H1 (cell line): ENCODE measurements at regions not wholly inside any gene's neighbourhood (a gene's known extent, or its start where the extent isn't known, plus 50 kb on each side); places are given as distances from the start of the nearest gene placed in this dataset.

ENCODE experiments used
- CTCF ChIA-PET: fragments of 300-600 bp; sonication (Branson Sonifier 250); formaldehyde crosslinking; loops from one replicate; lab custom pipeline; 2021; ENCODE audit not compliant: partially characterized antibody; lab: Charles Lee
- POLR2A ChIA-PET: fragments of 300-600 bp; sonication (Branson Sonifier 250); formaldehyde crosslinking; loops from one replicate; lab custom pipeline; 2021; ENCODE audit warnings: inconsistent platforms; ENCODE audit not compliant: partially characterized antibody; lab: Charles Lee
- DNase-seq, 2 experiments: peaks; one replicate each; pipeline versions ENCODE4 v3.0.0 to v3.0.0-alpha.2; 2010 to 2022; ENCODE audit warnings: low spot score in 2 of 2, low read depth in 1 of 2, mixed read lengths in 1 of 2
- FAIRE-seq: peaks from 2 replicates; lab custom pipeline; 2011; peaks lifted over from hg19 to GRCh38; lab: Jason Lieb, UNC
- H2AFZ ChIP-seq: 2 replicates; pipeline ENCODE4 v1.8.1; 2012; ENCODE audit warnings: low read length, inconsistent platforms
- H2AK5ac ChIP-seq: 2 replicates; pipeline ENCODE4 v1.6.1; 2013; ENCODE audit warnings: low read depth, low read length
- H2BK120ac ChIP-seq: replicated peaks from 2 replicates; pipeline ENCODE3; 2013; ENCODE audit warnings: low read depth, low read length, inconsistent platforms
- H2BK12ac ChIP-seq: 2 replicates; pipeline ENCODE4 v1.6.1; 2013; ENCODE audit warnings: low read depth, low read length
- H2BK15ac ChIP-seq: 2 replicates; pipeline ENCODE4 v1.6.1; 2013; ENCODE audit warnings: low read length
- H2BK20ac ChIP-seq: 2 replicates; pipeline ENCODE4 v1.6.1; 2013; ENCODE audit warnings: low read length
- H2BK5ac ChIP-seq: 2 replicates; pipeline ENCODE4 v1.6.1; 2013; ENCODE audit warnings: low read depth, low read length
- H3K14ac ChIP-seq: 2 replicates; pipeline ENCODE4 v1.6.1; 2013; ENCODE audit warnings: inconsistent platforms; ENCODE audit not compliant: insufficient read length
- H3K18ac ChIP-seq: 2 replicates; pipeline ENCODE4 v1.6.1; 2013; ENCODE audit warnings: low read length; ENCODE audit errors: extremely low read depth
- H3K23ac ChIP-seq: 2 replicates; pipeline ENCODE4 v1.6.1; 2013; ENCODE audit warnings: inconsistent platforms; ENCODE audit not compliant: insufficient read length
- H3K23me2 ChIP-seq: 2 replicates; pipeline ENCODE4 v1.6.1; 2013; ENCODE audit warnings: low read depth, low read length
- H3K27ac ChIP-seq: 2 replicates; pipeline ENCODE4 v1.6.1; 2011; ENCODE audit warnings: low read depth, low read length, inconsistent platforms
- H3K27me3 ChIP-seq, 4 experiments: replicated peaks in 1 of 4; 1 replicate in 1 of 4; 2 replicates in 3 of 4; pipeline versions ENCODE4 v1.6.1 to v1.8.1; 2011 to 2013; ENCODE audit warnings: low read length in 3 of 4, mild to moderate bottlenecking in 3 of 4, inconsistent platforms in 2 of 4, mixed read lengths in 2 of 4, moderate library complexity in 1 of 4; ENCODE audit not compliant: control insufficient read depth in 3 of 4, insufficient read depth in 3 of 4; ENCODE audit errors: extremely low read depth in 1 of 4
- H3K36me3 ChIP-seq, 4 experiments: 2 replicates each; pipeline versions ENCODE4 v1.6.1 to v1.8.1; 2011 to 2013; ENCODE audit warnings: mild to moderate bottlenecking in 4 of 4, low read length in 3 of 4, moderate library complexity in 2 of 4, control low read depth in 1 of 4, inconsistent platforms in 1 of 4; ENCODE audit not compliant: insufficient read depth in 4 of 4, control insufficient read depth in 2 of 4
- H3K4ac ChIP-seq: replicated peaks from 2 replicates; pipeline ENCODE3; 2013; ENCODE audit warnings: low read length, low read depth, mixed read lengths, inconsistent platforms; ENCODE audit not compliant: insufficient read length
- H3K4me1 ChIP-seq, 4 experiments: replicated peaks in 1 of 4; 1 replicate in 1 of 4; 2 replicates in 3 of 4; pipeline versions ENCODE4 v1.6.1 to v1.8.1; 2011 to 2013; ENCODE audit warnings: low read length in 3 of 4, inconsistent platforms in 2 of 4, mixed read lengths in 1 of 4; ENCODE audit not compliant: insufficient read depth in 4 of 4, control insufficient read depth in 3 of 4
- H3K4me2 ChIP-seq, 2 experiments: 2 replicates each; pipeline versions ENCODE4 v1.6.1 to v1.8.1; 2011 to 2013; ENCODE audit warnings: low read depth in 2 of 2, low read length in 2 of 2, control low read depth in 1 of 2, inconsistent platforms in 1 of 2, mild to moderate bottlenecking in 1 of 2; ENCODE audit not compliant: insufficient read depth in 1 of 2
- H3K4me3 ChIP-seq, 4 experiments: fragments of 200-600, 300-600 bp in 1 of 4; sonication (generic), shearing (Covaris generic), sonication (Bioruptor Twin) in 1 of 4; 2 replicates each; pipeline versions ENCODE4 v1.5.1 to v1.8.1; 2011 to 2016; ENCODE audit warnings: low read length in 4 of 4, low read depth in 3 of 4, control low read depth in 2 of 4, inconsistent platforms in 2 of 4, mild to moderate bottlenecking in 2 of 4, mixed read lengths in 1 of 4, moderate library complexity in 1 of 4; ENCODE audit not compliant: insufficient read depth in 2 of 4; ENCODE audit errors: extremely low read depth in 1 of 4
- H3K56ac ChIP-seq: replicated peaks from 2 replicates; pipeline ENCODE3; 2013; ENCODE audit warnings: low read depth, mild to moderate bottlenecking, mixed read lengths, low read length, inconsistent platforms; ENCODE audit not compliant: insufficient read length
- H3K79me1 ChIP-seq: 2 replicates; pipeline ENCODE4 v1.6.1; 2013; ENCODE audit warnings: low read depth, low read length, control low read depth
- H3K79me2 ChIP-seq, 2 experiments: 2 replicates each; pipeline versions ENCODE4 v1.6.1 to v1.8.1; 2012 to 2013; ENCODE audit warnings: low read length in 2 of 2, mild to moderate bottlenecking in 2 of 2, inconsistent platforms in 1 of 2; ENCODE audit not compliant: insufficient read depth in 2 of 2, control insufficient read depth in 1 of 2
- H3K9ac ChIP-seq, 4 experiments: replicated peaks in 1 of 4; 1 replicate in 1 of 4; 2 replicates in 3 of 4; pipeline versions ENCODE4 v1.6.1 to v1.8.1; 2011 to 2013; ENCODE audit warnings: low read depth in 3 of 4, low read length in 3 of 4, control low read depth in 2 of 4, mild to moderate bottlenecking in 2 of 4, moderate library complexity in 2 of 4, inconsistent platforms in 1 of 4; ENCODE audit errors: extremely low read depth in 1 of 4
- H3K9me3 ChIP-seq, 2 experiments: 2 replicates each; pipeline versions ENCODE4 v1.6.1 to v1.8.1; 2012 to 2013; ENCODE audit warnings: mild to moderate bottlenecking in 2 of 2, moderate library complexity in 2 of 2, control low read depth in 1 of 2, inconsistent platforms in 1 of 2, low read depth in 1 of 2, low read length in 1 of 2, mixed read lengths in 1 of 2; ENCODE audit not compliant: insufficient read depth in 2 of 2
- H4K20me1 ChIP-seq, 2 experiments: replicated peaks in 1 of 2; 2 replicates each; pipeline versions ENCODE3 to v1.8.1; 2011 to 2013; ENCODE audit warnings: inconsistent platforms in 2 of 2, low read length in 2 of 2, mild to moderate bottlenecking in 1 of 2; ENCODE audit not compliant: insufficient read depth in 2 of 2, control insufficient read depth in 1 of 2
- H4K5ac ChIP-seq: 2 replicates; pipeline ENCODE4 v1.6.1; 2013; ENCODE audit warnings: low read length, low read depth, mixed read lengths, inconsistent platforms; ENCODE audit not compliant: insufficient read length
- H4K8ac ChIP-seq: 2 replicates; pipeline ENCODE4 v1.8.0; 2013; ENCODE audit warnings: mild to moderate bottlenecking, moderate library complexity, low read length, inconsistent platforms; ENCODE audit not compliant: insufficient read depth; ENCODE audit errors: extremely low read depth
- H4K91ac ChIP-seq: replicated peaks from 2 replicates; pipeline ENCODE3; 2013; ENCODE audit warnings: low read length, mixed read lengths, inconsistent platforms; ENCODE audit not compliant: insufficient read length
- ATF3 ChIP-seq: IDR thresholded peaks from 2 replicates; pipeline ENCODE4 v1.6.1; 2011; ENCODE audit warnings: low read depth, mild to moderate bottlenecking, low read length; ENCODE audit not compliant: insufficient read depth
- BCL11A ChIP-seq, 2 experiments: IDR thresholded peaks; one replicate each; pipeline ENCODE4 v1.6.1; 2011; ENCODE audit warnings: low read depth in 2 of 2, low read length in 2 of 2, mild to moderate bottlenecking in 2 of 2
- BRCA1 ChIP-seq: IDR thresholded peaks from 2 replicates; pipeline ENCODE4 v1.6.1; 2012; ENCODE audit warnings: low read depth, low read length, improper control_type of control experiment
- CEBPB ChIP-seq: IDR thresholded peaks from 2 replicates; pipeline ENCODE4 v1.6.1; 2012; ENCODE audit warnings: low read depth, low read length
- CHD1 ChIP-seq: IDR thresholded peaks from 2 replicates; pipeline ENCODE4 v1.6.1; 2012; ENCODE audit warnings: low read depth, low read length, improper control_type of control experiment
- E2F6 ChIP-seq: IDR thresholded peaks from 2 replicates; pipeline ENCODE4 v1.6.1; 2012; ENCODE audit warnings: inconsistent platforms
- HDAC6 ChIP-seq: IDR thresholded peaks from one replicate; pipeline ENCODE4 v1.7.1; 2012; ENCODE audit warnings: low read depth, mild to moderate bottlenecking, inconsistent platforms, low read length, moderate library complexity
- JUN ChIP-seq: IDR thresholded peaks from 2 replicates; pipeline ENCODE4 v1.6.1; 2011; ENCODE audit warnings: low read depth, mild to moderate bottlenecking, improper control_type of control experiment, low read length
- KDM4A ChIP-seq: IDR thresholded peaks from one replicate; pipeline ENCODE4 v1.7.1; 2012; ENCODE audit warnings: low read depth, mild to moderate bottlenecking, moderate library complexity, low read length, inconsistent platforms; ENCODE audit not compliant: severe bottlenecking
- NRF1 ChIP-seq: IDR thresholded peaks from 2 replicates; pipeline ENCODE4 v1.6.1; 2011; ENCODE audit warnings: mild to moderate bottlenecking, low read depth, low read length, improper control_type of control experiment
- PHF8 ChIP-seq: fragments of 200-600 bp; sonication (generic); conservative IDR thresholded peaks from 2 replicates; pipeline ENCODE4 v1.7.1; 2012; ENCODE audit warnings: low read depth, mild to moderate bottlenecking, inconsistent platforms, low read length, moderate library complexity
- POU5F1 ChIP-seq: IDR thresholded peaks from 2 replicates; pipeline ENCODE4 v1.6.1; 2011; ENCODE audit warnings: low read depth, mild to moderate bottlenecking, low read length, moderate library complexity
- SIN3A ChIP-seq, 2 experiments: IDR thresholded peaks in 1 of 2; conservative IDR thresholded peaks in 1 of 2; 2 replicates each; pipeline ENCODE4 v1.6.1; 2011 to 2012; ENCODE audit warnings: low read length in 2 of 2, improper control_type of control experiment in 1 of 2, low read depth in 1 of 2, mild to moderate bottlenecking in 1 of 2
- SP4 ChIP-seq: IDR thresholded peaks from 2 replicates; pipeline ENCODE4 v1.6.1; 2012; ENCODE audit warnings: low read length, inconsistent platforms
- TBP ChIP-seq: IDR thresholded peaks from 2 replicates; pipeline ENCODE4 v1.6.1; 2011; ENCODE audit warnings: low read depth, low read length, improper control_type of control experiment
- WGBS, 2 experiments: shearing (Covaris generic) in 1 of 2; methylation state at CpG; one replicate each; pipeline versions ENCODE4 v1.1.6 to v1.1.7; 2013 to 2015; ENCODE audit warnings: low lambda C conversion rate in 2 of 2, mixed read lengths in 2 of 2, inconsistent platforms in 1 of 2, low coverage in 1 of 2, missing lambda C conversion rate in 1 of 2; ENCODE audit not compliant: insufficient replicate concordance in 2 of 2, insufficient coverage in 1 of 2, insufficient read length in 1 of 2; ENCODE audit errors: extremely low coverage in 1 of 2, missing lambda C conversion rate in 1 of 2; 5-methylcytosine and 5-hydroxymethylcytosine counted together

- H2BK12ac ChIP-seq = no peak overlapping the region
- no peak overlapping the region for H2AK5ac ChIP-seq
- H4K20me1 ChIP-seq = no peaks in the 10 kb centered on the region
- H4K91ac ChIP-seq = no peak overlapping the region
- no peak overlapping the region for H2AFZ ChIP-seq
- H3K4me2 ChIP-seq = no peak overlapping the region
- H3K79me2 ChIP-seq = no peaks in the 10 kb centered on the region
- H4K8ac ChIP-seq = no peak overlapping the region
- no peak overlapping the region for H3K4me3 ChIP-seq
- POLR2A ChIA-PET = no interaction called here
- H2BK20ac ChIP-seq = no peak overlapping the region
- no peaks in the 10 kb centered on the region for H3K79me1 ChIP-seq
- no peaks in the 10 kb centered on the region for H3K27me3 ChIP-seq
- no peaks in the 10 kb centered on the region for H3K36me3 ChIP-seq
- H2BK120ac ChIP-seq = no peak overlapping the region
- H3K27ac ChIP-seq = no peak overlapping the region
- no peak for DNase-seq
- H3K4ac ChIP-seq = no peak overlapping the region
- no peak overlapping the region for H3K14ac ChIP-seq
- no peak overlapping the region for H2BK5ac ChIP-seq
- peaks cover 0 to 4% (median 0%) of the 10 kb centered on the region in 4 experiments; a peak in 2 of 7 replicates for H3K4me1 ChIP-seq
- H3K9ac ChIP-seq = no peak overlapping the region
- H4K5ac ChIP-seq = no peak overlapping the region
- no peak for FAIRE-seq
- CTCF ChIA-PET = interaction anchor here (1.7 kb wide), 1 partner anchor 12 kb away, joined by 4 read pairs; no protein-coding TSS in a partner anchor
- H3K9me3 ChIP-seq = no peaks in the 10 kb centered on the region
- H3K23ac ChIP-seq = no peak overlapping the region
- H2BK15ac ChIP-seq = no peak overlapping the region
- H3K18ac ChIP-seq = no peak overlapping the region
- no peaks in the 10 kb centered on the region for H3K23me2 ChIP-seq
- 66% methylated on average over 2 of the region's 2 CpGs; no CpG with 5 or more reads in 1 of the 2 experiments for WGBS, 2 experiments
- no peak overlapping the region for H3K56ac ChIP-seq
- TF ChIP-seq SIN3A (conservative IDR thresholded peaks at IDR 0.05 in 1 of 2, IDR thresholded peaks at IDR 0.05 in 1 of 2; ENCODE audit: low read depth in 1 of 2, low read length in 2 of 2) (no peak), ATF3 (no peak), BCL11A (IDR thresholded peaks at IDR 0.05; ENCODE audit: low read depth in 2 of 2, low read length in 2 of 2) (no peak), CEBPB (no peak), CHD1 (no peak), JUN (no peak), HDAC6 (no peak), TBP (no peak), BRCA1 (no peak), SP4 (no peak), PHF8 (no peak), E2F6 (no peak), POU5F1 (no peak), KDM4A (no peak), NRF1 (no peak)
Observed at GRCh38 chr5:163887854-163888253, 382.4 kb downstream of the MAT2B start.
